Astrocyte of the spinal cord (primary cell): ENCODE measurements at regions not wholly inside any gene's neighbourhood (a gene's known extent, or its start where the extent isn't known, plus 50 kb on each side); places are given as distances from the start of the nearest gene placed in this dataset.
A peak's percentile ranks its signal among the peaks of the same experiment; 100 is the strongest.

ENCODE experiments used
- DNase-seq: peaks from one replicate; pipeline ENCODE4 v3.0.0; 2011; ENCODE audit warnings: low read depth, low spot score
- H3K4me3 ChIP-seq: 2 replicates; pipeline ENCODE4 v1.5.1; 2011; ENCODE audit warnings: low read depth, mild to moderate bottlenecking, low read length, moderate library complexity
- in situ Hi-C: cut with HindIII; loops from 2 replicates; pipeline ENCODE4 v1.10.0; 2017; ENCODE audit warnings: low sequenced_read_pairs
- TF ChIP-seq, protein P1 (sequence below): IDR thresholded peaks from 2 replicates; pipeline ENCODE4 v1.5.1; 2012; ENCODE audit warnings: low read depth, mild to moderate bottlenecking, low read length, inconsistent platforms

GRCh38 chr3:134427400-134428111 lies 53.3 kb upstream of the AMOTL2 start:
- peak; percentile 99 for DNase-seq
- H3K4me3 ChIP-seq = no peak overlapping the region

GRCh38 chr3:134426660-134427181 lies 52.5 kb upstream of the AMOTL2 start:
- peak; percentile 91 for DNase-seq
- TF ChIP-seq, protein P1, sequence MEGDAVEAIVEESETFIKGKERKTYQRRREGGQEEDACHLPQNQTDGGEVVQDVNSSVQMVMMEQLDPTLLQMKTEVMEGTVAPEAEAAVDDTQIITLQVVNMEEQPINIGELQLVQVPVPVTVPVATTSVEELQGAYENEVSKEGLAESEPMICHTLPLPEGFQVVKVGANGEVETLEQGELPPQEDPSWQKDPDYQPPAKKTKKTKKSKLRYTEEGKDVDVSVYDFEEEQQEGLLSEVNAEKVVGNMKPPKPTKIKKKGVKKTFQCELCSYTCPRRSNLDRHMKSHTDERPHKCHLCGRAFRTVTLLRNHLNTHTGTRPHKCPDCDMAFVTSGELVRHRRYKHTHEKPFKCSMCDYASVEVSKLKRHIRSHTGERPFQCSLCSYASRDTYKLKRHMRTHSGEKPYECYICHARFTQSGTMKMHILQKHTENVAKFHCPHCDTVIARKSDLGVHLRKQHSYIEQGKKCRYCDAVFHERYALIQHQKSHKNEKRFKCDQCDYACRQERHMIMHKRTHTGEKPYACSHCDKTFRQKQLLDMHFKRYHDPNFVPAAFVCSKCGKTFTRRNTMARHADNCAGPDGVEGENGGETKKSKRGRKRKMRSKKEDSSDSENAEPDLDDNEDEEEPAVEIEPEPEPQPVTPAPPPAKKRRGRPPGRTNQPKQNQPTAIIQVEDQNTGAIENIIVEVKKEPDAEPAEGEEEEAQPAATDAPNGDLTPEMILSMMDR = no peak
- in situ Hi-C loops = no loop called here
- H3K4me3 ChIP-seq = no peak overlapping the region

More at GRCh38 chr3:134427400-134428111, 53.3 kb upstream of the AMOTL2 start:
- TF ChIP-seq, protein P1 = no peak
- in situ Hi-C loops = no loop called here

GRCh38 chr3:134425943-134426342 lies 51.7 kb upstream of the AMOTL2 start:
- in situ Hi-C loops = no loop called here
- no peak overlapping the region for H3K4me3 ChIP-seq
- TF ChIP-seq, protein P1 = no peak
- DNase-seq = no peak
